ENCODE measurements at regions not wholly inside any gene's neighbourhood (a gene's known extent, or its start where the extent isn't known, plus 50 kb on each side); places are given as distances from the start of the nearest gene placed in this dataset.

DNA sequence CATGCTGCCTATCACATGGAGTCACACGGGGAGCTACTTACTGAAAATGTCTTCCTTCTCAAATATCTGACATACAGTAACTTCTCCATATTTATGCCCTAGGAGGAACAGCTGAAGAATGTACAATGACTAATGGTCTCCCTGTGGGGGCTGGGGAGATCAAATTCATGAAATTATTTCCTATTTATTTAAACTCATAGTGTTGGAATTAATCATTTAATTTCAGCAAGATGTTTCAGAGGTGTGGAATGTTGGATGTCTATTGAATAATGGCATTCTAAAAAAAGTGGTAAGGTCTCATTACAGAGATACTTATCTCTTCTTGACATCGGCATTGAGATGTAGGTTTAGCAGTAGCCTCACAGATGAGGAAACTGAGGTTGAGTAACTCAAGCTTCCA, 214.3 kb upstream of the CDH11 start:
- H3K4me1 Mint-ChIP-seq (ENCODE audit: low read depth, unreplicated experiment), result peaks cover 10% of the 10 kb centered on the region
- H3K27me3 Mint-ChIP-seq (ENCODE audit: low read depth, unreplicated experiment), result no peaks in the 10 kb centered on the region
- H3K27ac Mint-ChIP-seq (ENCODE audit: unreplicated experiment), result peak overlapping the region; percentile 34

DNA sequence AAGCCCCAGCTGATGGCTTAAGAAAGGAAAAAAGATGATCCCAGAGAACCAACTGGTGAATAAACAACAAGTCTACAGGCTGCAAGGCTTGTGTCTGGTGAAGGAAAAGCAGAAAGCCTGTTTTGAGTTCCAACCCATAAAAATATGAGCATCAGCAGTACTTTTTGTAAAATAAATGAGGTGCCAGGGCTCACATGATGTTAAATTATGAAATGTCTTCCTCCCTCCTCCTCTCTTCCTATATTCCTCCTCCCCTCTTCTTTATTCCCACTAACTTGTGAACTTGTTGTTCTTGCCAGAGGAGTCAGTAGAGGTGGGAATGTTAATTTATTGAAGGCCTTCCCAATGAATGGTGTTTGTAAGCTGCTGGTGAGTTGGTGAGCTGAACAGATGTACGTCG, 212.2 kb upstream of the CDH11 start:
- no peaks in the 10 kb centered on the region for H3K27me3 Mint-ChIP-seq (ENCODE audit: low read depth, unreplicated experiment)
- Histone ChIP-seq H3K9ac (ENCODE audit: low read length) (no peak overlapping the region), H3K4me1 (ENCODE audit: insufficient read depth, low read length) (peaks cover 5% of the 10 kb centered on the region), H4K20me1 (ENCODE audit: insufficient read depth, low read length) (no peaks in the 10 kb centered on the region), H3K36me3 (ENCODE audit: insufficient read depth, low read length) (no peaks in the 10 kb centered on the region), H3K4me2 (ENCODE audit: low read length) (no peak overlapping the region), H3K9me3 (ENCODE audit: insufficient read depth, low read depth, low read length) (no peaks in the 10 kb centered on the region), H2AFZ (ENCODE audit: low read depth, low read length) (peak overlapping the region; percentile 13), H3K27me3 (ENCODE audit: insufficient read depth, low read length) (no peaks in the 10 kb centered on the region), H3K27ac (ENCODE audit: low read depth, low read length) (no peak overlapping the region), H3K4me3 (ENCODE audit: insufficient read depth, low read depth, low read length) (no peak overlapping the region), H3K79me2 (ENCODE audit: insufficient read depth, low read length) (no peaks in the 10 kb centered on the region)
- no peak for TF ChIP-seq EZH2 (IDR thresholded peaks at IDR 0.05; ENCODE audit: insufficient read depth, low read length)
- TF ChIP-seq, protein P1, sequence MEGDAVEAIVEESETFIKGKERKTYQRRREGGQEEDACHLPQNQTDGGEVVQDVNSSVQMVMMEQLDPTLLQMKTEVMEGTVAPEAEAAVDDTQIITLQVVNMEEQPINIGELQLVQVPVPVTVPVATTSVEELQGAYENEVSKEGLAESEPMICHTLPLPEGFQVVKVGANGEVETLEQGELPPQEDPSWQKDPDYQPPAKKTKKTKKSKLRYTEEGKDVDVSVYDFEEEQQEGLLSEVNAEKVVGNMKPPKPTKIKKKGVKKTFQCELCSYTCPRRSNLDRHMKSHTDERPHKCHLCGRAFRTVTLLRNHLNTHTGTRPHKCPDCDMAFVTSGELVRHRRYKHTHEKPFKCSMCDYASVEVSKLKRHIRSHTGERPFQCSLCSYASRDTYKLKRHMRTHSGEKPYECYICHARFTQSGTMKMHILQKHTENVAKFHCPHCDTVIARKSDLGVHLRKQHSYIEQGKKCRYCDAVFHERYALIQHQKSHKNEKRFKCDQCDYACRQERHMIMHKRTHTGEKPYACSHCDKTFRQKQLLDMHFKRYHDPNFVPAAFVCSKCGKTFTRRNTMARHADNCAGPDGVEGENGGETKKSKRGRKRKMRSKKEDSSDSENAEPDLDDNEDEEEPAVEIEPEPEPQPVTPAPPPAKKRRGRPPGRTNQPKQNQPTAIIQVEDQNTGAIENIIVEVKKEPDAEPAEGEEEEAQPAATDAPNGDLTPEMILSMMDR (IDR thresholded peaks at IDR 0.05; ENCODE audit: insufficient read depth, low read depth, low read length), result no peak
- no peaks in the 10 kb centered on the region for H3K9me3 Mint-ChIP-seq (ENCODE audit: unreplicated experiment)
- H3K4me3 Mint-ChIP-seq (ENCODE audit: unreplicated experiment), result no peak overlapping the region
- peaks cover 10% of the 10 kb centered on the region for H3K4me1 Mint-ChIP-seq (ENCODE audit: low read depth, unreplicated experiment)
- no peak overlapping the region for H3K27ac Mint-ChIP-seq (ENCODE audit: unreplicated experiment)
- FAIRE-seq, result no peak
- no peak for DNase-seq (ENCODE audit: low read depth)
- no peaks in the 10 kb centered on the region for H3K36me3 Mint-ChIP-seq (ENCODE audit: low read depth, unreplicated experiment)

More for the DNA sequence above, 214.3 kb upstream of the CDH11 start:
- Histone ChIP-seq H3K4me1 (ENCODE audit: insufficient read depth, low read length) (peaks cover 5% of the 10 kb centered on the region), H3K9ac (ENCODE audit: low read length) (no peak overlapping the region), H4K20me1 (ENCODE audit: insufficient read depth, low read length) (no peaks in the 10 kb centered on the region), H2AFZ (ENCODE audit: low read depth, low read length) (peak overlapping the region; percentile 15), H3K27me3 (ENCODE audit: insufficient read depth, low read length) (no peaks in the 10 kb centered on the region), H3K79me2 (ENCODE audit: insufficient read depth, low read length) (no peaks in the 10 kb centered on the region), H3K36me3 (ENCODE audit: insufficient read depth, low read length) (no peaks in the 10 kb centered on the region), H3K27ac (ENCODE audit: low read depth, low read length) (peak overlapping the region; percentile 47), H3K4me3 (ENCODE audit: insufficient read depth, low read depth, low read length) (no peak overlapping the region), H3K4me2 (ENCODE audit: low read length) (peak overlapping the region; percentile 26), H3K9me3 (ENCODE audit: insufficient read depth, low read depth, low read length) (no peaks in the 10 kb centered on the region)
- FAIRE-seq (peak; percentile 90), DNase-seq (ENCODE audit: low read depth) (peak; percentile 89)
- TF ChIP-seq, protein P1 (IDR thresholded peaks at IDR 0.05; ENCODE audit: insufficient read depth, low read depth, low read length), result no peak
- TF ChIP-seq EZH2 (IDR thresholded peaks at IDR 0.05; ENCODE audit: insufficient read depth, low read length), result no peak
- no peak overlapping the region for H3K4me3 Mint-ChIP-seq (ENCODE audit: unreplicated experiment)
- H3K36me3 Mint-ChIP-seq (ENCODE audit: low read depth, unreplicated experiment), result no peaks in the 10 kb centered on the region
- no peaks in the 10 kb centered on the region for H3K9me3 Mint-ChIP-seq (ENCODE audit: unreplicated experiment)

DNA sequence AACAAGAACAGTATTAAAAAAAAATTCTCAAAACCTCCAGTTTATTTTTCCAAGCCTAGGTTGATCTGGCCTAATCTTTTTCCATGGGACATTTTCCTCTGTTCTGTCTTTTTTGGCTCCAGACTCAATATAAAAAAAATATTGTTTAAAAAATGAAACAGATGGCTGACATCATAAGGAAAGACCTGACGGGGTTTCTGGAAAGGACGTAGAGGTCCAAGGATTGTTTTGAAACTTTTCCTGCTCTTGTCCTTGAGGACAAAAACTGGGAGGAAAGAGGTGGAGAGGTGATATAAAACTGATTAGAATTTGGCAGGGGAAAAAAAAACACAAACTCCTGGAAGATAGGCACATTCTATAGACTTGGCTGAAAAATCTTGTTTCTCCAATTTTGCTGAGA, 211.4 kb upstream of the CDH11 start:
- no peaks in the 10 kb centered on the region for H3K27me3 ChIP-seq (ENCODE audit: insufficient read depth, low read length)
- no peaks in the 10 kb centered on the region for H3K79me2 ChIP-seq (ENCODE audit: insufficient read depth, low read length)
- FAIRE-seq, result no peak
- no peaks in the 10 kb centered on the region for H3K9me3 Mint-ChIP-seq (ENCODE audit: unreplicated experiment)
- H3K36me3 Mint-ChIP-seq (ENCODE audit: low read depth, unreplicated experiment), result no peaks in the 10 kb centered on the region
- H3K4me3 Mint-ChIP-seq (ENCODE audit: unreplicated experiment), result no peak overlapping the region
- TF ChIP-seq, protein P1 (IDR thresholded peaks at IDR 0.05; ENCODE audit: insufficient read depth, low read depth, low read length), result no peak
- no peak for TF ChIP-seq EZH2 (IDR thresholded peaks at IDR 0.05; ENCODE audit: insufficient read depth, low read length)
- no peak overlapping the region for H3K4me2 ChIP-seq (ENCODE audit: low read length)
- H3K4me1 Mint-ChIP-seq (ENCODE audit: low read depth, unreplicated experiment), result peaks cover 10% of the 10 kb centered on the region
- no peak overlapping the region for H3K9ac ChIP-seq (ENCODE audit: low read length)
- H3K9me3 ChIP-seq (ENCODE audit: insufficient read depth, low read depth, low read length), result no peaks in the 10 kb centered on the region
- H3K27ac Mint-ChIP-seq (ENCODE audit: unreplicated experiment), result no peak overlapping the region
- H3K27ac ChIP-seq (ENCODE audit: low read depth, low read length), result no peak overlapping the region
- no peak for DNase-seq (ENCODE audit: low read depth)
- H3K27me3 Mint-ChIP-seq (ENCODE audit: low read depth, unreplicated experiment), result peaks cover 3% of the 10 kb centered on the region
- no peaks in the 10 kb centered on the region for H4K20me1 ChIP-seq (ENCODE audit: insufficient read depth, low read length)
- no peak overlapping the region for H2AFZ ChIP-seq (ENCODE audit: low read depth, low read length)
- H3K36me3 ChIP-seq (ENCODE audit: insufficient read depth, low read length), result no peaks in the 10 kb centered on the region
- H3K4me3 ChIP-seq (ENCODE audit: insufficient read depth, low read depth, low read length), result no peak overlapping the region
- H3K4me1 ChIP-seq (ENCODE audit: insufficient read depth, low read length), result peaks cover 5% of the 10 kb centered on the region
